GM18498 (cell line): ENCODE measurements at regions not wholly inside any gene's neighbourhood (a gene's known extent, or its start where the extent isn't known, plus 50 kb on each side); places are given as distances from the start of the nearest gene placed in this dataset.
A peak's percentile ranks its signal among the peaks of the same experiment; 100 is the strongest.
"Not testable (repeated sequence)": the region's sequence is repeated elsewhere in the genome, so short reads cannot be mapped to it uniquely, and the experiment has no call there.

ENCODE experiments used
- ATAC-seq: cut with Tn5 transposase; IDR thresholded peaks from one replicate; pipeline ENCODE4 v1.9.1; 2021; ENCODE audit warnings: mild to moderate bottlenecking, moderate library complexity; ENCODE audit not compliant: unreplicated experiment

DNA sequence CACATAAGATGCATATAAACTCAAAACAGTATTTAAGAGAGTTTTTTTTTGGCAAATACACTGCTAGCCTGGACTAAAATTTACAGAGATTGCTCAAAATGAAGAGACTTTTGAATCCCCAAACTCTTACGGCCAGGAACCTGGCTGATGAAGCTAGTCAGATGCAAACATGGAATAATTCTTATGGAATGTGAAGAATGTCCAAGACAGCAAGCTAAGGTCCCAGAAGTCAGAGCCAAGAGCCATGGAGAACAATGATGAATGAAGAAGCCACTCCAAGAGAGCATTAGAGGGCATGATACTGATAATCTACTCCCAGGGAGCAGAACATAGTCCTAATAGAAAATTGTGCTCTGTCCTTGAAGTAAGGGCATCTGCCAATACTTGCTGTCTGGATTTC, 705.5 kb downstream of the DIPK2A start:
- ATAC-seq, result no peak

DNA sequence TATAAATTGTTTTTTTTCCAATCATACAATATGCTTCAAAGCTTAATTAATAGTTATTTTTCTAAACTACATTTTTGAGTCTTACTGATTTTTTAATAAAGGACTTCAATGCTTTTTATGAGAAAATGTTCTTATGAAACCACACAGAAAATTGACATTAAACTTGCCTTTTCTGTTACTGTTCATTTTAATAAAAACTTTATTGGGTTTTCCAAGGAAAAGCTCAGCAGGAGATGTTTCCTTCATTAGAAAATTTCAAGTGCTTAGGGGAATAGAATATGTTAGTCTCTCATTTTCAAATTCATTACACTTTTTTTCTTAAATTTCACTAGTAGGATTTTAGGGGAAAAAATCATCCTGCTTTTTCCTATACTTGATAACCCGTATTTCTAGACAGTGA, 711.4 kb downstream of the DIPK2A start:
- ATAC-seq, result no peak

DNA sequence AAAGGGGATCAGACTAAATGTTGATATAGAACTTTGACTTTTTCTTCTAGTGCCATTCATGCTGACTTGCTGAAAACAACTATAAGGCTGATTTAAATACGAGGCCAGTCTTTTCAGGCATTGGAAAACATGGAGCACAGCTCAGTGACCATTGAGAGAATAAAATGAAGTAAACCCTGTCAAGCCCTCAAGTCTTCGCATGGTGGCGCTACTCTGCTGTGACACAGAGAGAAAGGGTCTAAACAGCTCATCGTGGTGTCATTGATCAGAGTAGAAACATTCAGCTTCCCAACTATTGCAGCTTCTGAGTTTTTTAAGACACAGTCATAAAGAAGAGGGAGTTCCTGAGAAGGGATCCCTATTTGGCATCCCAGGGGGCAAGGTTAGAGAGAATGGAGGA, 716.2 kb downstream of the DIPK2A start:
- ATAC-seq, result no peak

DNA sequence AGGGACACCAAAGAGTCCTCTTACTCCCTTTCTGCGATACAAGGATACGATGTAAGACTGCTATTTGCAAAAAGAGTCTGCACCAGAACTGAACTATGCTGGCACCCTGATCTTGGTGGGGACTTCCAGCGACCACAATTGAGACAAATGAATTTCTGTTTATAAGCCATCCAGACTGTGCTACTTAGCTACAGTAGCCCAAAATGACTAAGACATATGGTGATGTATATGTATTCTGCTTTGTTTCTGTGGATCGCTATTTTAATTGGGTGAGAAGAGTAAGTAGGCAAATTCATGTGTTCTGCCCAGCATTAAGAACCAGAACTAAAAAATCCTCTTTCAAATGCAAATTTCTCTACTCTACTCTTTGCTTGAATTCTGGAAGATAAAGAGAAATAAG, 720.9 kb downstream of the DIPK2A start:
- no peak for ATAC-seq

DNA sequence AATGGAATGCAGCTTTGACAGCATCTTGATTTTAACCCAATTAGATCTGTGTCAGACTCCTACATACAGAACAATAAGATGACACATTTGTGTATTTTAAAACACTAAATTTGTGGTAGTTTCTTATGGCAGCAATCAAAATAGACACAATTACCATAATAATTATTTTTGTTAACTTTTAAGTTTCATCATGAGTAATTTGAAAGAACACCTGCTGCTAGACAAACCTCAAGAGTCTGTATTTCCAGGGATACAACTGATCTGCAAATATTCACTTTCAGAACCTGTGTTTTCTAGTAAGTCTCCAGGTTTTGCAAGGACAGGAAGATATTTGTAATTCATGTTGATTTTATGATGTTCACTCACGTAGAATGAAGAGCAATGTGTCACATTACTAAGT, 736.8 kb downstream of the DIPK2A start:
- ATAC-seq, result no peak

DNA sequence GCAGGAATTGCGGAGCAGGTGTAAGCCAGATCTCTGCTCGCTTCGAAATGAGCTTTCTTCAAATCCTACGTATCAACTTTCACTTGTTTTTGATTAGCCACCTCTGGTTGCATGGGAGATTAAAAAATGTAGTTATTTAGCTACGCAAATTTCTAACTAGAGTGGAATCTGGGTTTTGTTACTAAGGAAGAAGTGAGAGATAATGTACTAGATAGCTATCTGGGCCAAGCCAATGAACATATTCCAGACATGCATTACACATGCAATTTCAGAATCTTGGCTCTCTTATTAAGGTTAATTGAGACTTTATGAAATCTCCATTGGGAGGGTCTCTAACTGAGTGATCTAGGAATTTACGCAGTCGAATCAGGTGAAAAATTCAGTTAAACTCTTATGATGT, 765.7 kb downstream of the DIPK2A start:
- ATAC-seq, result no peak

DNA sequence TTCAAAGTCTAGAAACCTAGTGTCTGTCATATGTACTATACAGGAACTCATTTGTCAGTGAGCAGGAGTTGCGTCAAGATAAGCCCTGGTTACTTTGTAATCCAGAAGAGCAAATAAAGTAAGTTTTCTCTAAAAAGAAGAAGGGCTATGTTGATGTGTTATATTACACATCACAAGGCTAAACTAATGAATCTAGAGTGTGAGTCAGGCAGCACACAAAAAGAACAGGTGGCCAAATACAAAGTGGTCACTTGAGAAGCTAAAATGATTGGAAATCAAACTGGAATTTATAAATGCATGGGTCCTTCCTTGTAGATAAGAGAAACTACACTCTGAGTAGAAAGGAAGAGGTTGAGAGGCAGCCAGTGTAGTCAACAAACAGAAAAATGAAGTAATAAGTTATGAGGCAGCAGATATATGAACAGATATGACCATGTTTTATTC, 771.6 kb downstream of the DIPK2A start:
- ATAC-seq, result no peak

DNA sequence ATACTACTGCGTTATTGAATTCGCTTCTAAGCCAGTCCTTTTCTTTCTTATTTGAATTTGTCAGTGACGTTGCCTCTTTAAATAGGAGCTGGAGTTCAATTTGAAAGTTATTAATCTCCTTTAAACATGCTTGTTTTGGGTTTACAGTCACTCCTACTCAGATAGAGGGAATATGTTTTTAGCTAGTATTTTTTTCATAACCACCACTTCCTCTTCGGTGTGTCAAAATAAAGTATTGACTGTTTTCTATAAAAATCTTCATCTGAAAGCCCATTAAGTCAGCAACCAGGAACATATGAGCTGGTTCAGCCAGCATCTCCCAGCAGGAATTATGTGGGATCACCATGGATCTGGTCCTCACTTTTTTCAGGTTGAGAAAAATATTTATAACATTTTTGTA, 772.9 kb downstream of the DIPK2A start:
- ATAC-seq, result no peak

DNA sequence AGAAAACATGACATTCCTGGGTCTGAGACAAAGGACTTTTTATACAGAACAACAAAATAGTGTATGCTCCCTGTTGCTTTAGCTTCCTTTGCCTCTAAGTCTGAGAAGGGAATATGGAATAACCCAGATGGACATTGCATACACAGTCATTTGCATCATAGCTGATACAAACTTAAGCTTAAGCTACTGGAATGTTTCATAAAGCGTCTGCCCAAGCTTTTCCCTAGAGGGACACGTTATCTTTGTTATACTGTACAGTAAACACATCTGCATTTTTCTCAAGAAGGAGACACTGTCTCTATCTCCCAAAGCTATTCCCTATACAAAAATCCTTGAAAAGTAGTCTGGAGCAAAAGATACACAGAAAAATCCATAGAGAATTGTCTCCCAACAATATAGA, 775.0 kb downstream of the DIPK2A start:
- ATAC-seq, result no peak

DNA sequence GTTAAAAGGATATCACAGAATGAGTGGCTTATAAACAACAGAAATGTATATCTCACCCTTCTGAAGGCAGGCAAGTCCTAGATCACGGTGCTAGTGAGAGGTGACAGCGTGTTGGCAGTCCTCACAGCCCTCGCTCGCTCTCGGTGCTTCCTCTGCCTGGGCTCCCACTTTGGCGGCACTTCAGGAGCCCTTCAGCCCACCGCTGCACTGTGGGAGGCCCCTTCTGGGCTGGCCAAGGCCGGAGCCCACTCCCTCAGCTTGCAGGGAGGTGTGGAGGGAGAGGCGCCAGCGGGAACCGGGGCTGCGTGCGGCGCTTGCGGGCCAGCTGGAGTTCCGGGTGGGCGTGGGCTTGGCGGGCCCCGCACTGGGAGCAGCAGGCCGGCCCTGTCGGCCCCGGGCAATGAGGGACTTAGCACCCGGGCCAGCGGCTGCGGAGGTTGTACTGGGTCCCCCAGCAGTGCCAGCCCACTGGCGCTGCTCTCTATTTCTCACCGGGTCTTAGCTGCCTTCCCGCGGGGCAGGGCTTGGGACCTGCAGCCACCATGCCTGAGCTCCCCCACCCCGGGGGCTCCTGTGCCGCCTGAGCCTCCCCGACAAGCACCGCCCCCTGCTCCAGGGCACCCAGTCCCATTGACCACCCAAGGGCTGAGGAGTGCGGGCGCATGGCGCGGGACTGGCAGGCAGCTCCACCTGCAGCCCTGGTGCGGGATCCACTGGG, 778.1 kb downstream of the DIPK2A start:
- ATAC-seq, result not testable (repeated sequence)

DNA sequence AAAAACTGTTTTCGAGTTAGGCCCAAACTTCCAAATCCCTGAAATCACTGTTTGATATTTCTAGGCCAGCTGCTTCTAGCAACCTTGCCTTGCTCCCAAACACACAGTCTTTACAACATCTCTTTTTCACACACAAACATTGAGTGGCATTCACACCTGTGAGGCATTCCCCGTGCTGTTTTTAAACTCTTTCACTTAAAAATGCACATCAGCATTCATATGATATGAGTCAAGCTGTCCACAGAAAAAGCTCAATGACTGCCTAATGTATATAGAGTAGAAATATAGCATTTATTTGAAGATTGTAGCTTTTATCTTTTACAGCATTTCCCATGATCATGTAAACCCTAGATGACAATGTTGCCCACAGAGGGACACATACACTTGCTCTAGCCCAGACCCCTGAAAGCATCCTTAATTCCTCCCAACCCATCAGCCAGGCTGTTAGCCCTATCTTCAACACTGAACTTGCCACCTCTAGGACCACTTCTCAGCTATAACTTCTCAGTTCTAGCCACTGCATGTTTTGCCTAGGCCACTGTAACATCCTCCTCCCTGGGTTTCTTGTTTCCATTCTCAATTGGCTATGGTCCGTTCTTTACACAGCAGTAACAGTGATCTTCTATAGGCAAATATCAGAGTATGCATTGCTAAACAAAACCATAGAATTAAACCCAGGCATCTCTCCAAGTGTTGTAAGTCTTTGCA, 782.6 kb downstream of the DIPK2A start:
- ATAC-seq, result no peak

DNA sequence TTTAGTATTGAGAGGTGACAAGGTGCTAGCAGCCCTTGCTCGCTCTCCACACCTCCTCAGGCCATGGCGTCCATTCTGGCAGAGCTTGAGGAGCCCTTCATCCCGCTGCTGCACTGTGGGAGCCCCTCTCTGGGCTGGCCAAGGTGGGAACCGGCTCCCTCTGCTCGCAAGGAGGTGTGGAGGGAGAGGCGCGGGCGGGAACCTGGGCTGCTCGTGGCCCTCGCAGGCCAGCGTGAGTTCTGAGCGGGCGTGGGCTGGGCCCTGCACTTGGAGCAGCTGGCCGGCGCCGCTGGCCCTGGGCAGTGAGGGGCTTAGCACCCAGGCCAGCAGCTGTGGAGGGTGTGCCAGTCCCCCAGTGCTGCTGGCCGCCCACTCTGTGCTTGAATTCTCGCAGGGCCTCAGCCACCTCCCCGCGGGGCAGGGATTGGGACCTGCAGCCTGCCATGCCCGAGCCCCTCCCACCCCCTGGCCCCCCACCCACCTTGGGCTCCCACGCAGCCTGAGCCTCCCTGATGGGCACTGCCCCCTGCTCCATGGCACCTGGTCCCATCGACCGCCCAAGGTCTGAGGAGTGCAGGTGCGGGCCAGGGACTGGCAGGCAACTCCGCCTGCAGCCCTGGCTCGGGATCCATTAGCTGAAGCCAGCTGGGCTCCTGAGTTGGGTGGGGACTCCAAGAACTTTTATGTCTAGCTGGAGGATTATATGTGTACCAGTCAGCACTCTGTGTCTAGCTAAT, 785.2 kb downstream of the DIPK2A start:
- ATAC-seq, result no peak

DNA sequence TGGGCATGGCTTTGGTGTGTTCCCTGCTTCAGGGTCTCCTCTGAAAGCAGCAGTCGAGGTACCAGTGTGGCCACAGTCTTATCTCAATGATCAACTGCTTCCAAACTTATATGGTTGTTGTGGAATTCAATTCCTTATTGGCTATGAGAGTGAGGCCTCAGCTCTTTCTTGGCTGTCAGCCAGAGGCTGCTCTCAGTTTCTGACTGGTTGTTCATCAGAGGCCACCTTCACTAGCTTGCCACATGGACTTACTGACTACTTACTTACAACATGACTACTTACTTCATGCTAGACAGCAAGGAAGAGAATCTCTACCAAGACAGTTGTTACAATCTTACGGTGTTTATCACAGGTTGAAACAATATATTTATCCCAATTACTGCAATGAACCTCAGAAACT, 789.2 kb downstream of the DIPK2A start:
- ATAC-seq, result peak; percentile 44

DNA sequence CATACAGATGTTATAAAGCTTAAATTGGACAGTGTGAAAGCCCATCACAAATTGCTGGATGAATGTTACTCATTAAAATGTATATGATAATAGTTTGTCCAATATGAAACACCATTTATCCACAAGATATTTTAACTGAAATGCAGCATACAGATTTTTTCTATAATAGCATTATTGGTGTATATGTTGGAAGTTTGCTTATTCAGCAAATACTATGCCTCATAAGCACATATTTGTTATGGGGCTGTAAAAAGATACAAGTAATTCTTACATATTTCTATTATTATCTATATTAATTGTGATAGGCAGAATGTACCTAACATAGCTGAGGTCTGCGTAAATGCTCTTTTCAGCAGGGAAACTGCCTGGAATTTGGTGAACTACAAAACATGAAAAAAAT, 790.5 kb downstream of the DIPK2A start:
- no peak for ATAC-seq

DNA sequence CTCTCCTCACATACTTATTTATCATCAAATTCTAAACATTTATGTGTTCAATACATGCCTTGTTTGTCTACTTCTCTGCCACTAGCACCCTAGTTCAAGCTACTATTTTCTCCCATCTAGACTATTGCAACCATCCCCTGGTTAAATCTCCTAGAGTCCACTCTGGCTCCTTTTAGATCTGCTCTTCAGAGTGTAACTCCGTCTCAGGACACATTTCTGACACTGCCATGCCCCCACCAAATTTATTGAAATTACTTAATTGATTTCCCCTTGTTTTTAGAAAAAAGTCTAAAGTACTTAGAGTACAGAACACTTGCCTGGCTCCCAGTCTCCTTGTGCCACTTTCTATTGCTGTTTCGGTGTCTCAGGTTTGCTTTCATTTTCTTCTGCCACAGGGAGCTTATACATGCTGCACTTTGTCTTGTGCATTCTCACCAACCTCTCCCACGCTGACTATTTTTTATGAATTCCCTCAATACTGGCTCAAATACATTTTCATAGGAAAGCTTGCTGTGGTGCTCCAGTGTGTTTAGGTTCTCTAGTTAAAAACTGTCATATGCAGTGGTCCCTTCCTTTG, 792.3 kb downstream of the DIPK2A start:
- peak; percentile 99 for ATAC-seq

DNA sequence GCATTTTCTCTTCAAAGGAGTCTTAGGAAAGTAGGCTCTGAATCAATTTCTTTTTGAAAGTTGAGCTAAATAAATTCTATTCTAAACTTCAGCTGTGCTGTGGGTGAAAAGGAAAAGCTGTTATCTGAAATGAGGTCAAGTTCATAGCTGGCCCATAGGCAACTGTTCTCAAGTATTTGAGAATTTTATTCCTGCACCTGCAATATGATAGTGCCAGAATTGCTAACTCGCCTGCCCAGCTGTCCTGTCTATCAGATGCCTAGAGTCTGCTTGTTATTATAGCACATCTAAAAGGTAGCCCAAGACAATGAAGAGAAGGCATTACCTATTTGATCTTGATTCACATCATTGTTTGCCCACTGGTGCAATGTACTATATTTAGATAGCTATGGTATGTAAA, 798.7 kb downstream of the DIPK2A start:
- no peak for ATAC-seq

DNA sequence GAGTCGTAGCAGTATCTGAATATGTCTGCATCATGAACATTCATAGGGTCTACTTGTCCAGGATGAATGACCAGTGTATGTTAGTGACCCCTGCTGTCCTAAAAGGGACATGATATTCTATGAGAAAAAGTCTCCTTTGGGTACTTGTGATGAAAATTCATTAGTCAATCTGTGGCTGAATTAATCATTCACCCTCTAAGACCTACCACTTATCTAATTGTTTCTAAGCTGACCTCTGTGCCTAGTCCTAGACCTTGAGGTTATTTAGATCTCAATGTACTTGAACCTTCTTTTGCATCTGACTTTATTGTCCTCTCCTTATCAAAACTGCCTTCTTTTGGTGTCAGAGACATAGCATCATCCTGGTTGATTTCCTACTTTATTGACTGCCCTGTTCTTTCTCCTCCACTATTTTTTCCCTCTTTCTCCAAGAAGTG, 799.3 kb downstream of the DIPK2A start:
- no peak for ATAC-seq

DNA sequence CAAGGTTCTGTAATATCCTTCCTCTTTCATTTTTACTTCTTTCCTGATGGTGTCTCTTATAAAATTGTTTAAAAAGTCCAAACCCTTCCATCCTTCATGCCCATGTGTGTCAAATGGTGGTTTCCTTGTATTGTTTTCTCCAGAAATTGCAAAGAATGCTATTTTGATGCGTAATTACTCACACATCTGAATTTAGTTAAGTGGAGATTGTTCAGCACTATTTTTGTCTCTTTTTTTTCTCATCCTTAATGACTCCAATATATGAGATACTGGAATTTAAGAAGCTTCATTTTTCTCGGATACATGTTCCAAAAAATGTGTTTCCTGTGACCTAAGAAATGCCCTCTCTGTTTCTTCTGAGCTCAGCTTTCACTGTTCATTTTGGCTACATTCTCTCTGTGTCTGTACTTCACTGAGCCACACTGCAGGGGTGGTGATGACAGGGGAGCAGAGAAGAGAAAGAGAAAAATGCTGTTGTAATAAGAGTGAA, 799.8 kb downstream of the DIPK2A start:
- no peak for ATAC-seq

DNA sequence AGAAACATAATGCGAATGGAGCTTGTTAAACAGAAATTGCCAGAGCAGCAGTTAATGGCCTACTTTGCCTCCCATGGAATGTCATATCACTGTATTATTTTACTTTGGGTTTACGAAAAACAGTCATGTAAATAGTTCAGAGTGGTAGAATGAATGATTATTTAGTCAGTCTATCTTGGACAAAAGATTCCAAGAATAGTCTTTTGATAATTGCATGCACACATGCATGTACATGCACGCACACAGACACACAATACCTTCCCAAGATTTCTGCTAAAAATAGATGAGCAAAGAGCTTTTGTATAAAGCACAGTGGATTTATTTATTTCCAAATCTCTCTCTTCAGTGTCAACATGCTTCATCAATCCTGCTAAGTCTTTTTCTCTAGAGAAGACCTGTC, 800.7 kb downstream of the DIPK2A start:
- ATAC-seq, result no peak

DNA sequence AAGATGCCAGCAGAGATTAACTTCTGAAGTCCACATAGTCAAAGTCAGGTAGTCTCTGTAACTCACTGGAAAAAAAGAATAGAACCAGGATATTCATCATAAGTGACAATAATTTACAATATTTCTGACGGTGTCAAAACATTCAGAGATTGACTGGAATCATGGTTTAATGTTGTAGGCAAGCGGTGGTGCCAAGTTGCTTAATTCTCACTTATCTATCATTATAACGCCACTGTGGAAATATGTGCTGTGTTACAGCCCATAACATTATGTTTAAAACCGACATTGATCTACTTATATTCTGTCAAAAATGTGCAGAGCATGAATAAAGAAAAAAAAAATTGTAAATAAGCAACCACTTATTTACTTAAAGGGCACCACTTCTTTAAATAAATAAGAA, 801.7 kb downstream of the DIPK2A start:
- no peak for ATAC-seq

DNA sequence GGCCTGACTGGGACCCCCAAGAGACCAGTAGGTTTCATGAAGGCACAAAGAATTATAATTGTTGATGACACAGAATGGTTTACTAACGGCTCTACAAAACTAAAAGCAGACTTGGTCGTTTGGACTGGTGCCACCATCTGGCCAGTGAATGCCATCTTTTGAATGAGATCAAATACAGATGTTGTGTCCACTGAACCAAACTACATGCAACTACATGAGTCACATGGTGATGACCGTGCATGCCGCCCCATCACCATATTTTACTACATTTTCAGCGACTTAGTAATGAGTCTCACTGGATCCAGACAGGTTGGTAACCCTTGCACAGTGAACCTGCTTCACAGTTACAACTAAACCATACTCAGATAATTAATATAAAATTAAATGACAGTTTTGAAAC, 803.3 kb downstream of the DIPK2A start:
- ATAC-seq, result no peak
